ENCODE measurements at regions not wholly inside any gene's neighbourhood (a gene's known extent, or its start where the extent isn't known, plus 50 kb on each side); places are given as distances from the start of the nearest gene placed in this dataset.

GRCh38 chr2:74756356-74756890 lies 77.5 kb upstream of the HK2 start:
- H4K5ac ChIP-seq (ENCODE audit: insufficient read length, low read depth, low read length) = no peak overlapping the region
- H3K27me3 ChIP-seq (replicated peaks in 1 of 4; ENCODE audit: control insufficient read depth in 3 of 4, extremely low read depth in 1 of 4, insufficient read depth in 3 of 4, low read length in 3 of 4) = no peaks in the 10 kb centered on the region
- no peaks in the 10 kb centered on the region for H3K79me1 ChIP-seq (ENCODE audit: low read depth, low read length)
- no peaks in the 10 kb centered on the region for H4K20me1 ChIP-seq (replicated peaks in 1 of 2; ENCODE audit: control insufficient read depth in 1 of 2, insufficient read depth in 2 of 2, low read length in 2 of 2)
- no peak for DNase-seq (ENCODE audit: low read depth in 1 of 2, low spot score in 2 of 2)
- no peak overlapping the region for H4K8ac ChIP-seq (ENCODE audit: extremely low read depth, insufficient read depth, low read length)
- no peak overlapping the region for H3K56ac ChIP-seq (replicated peaks; ENCODE audit: insufficient read length, low read depth, low read length)
- H3K9ac ChIP-seq (replicated peaks in 1 of 4; ENCODE audit: extremely low read depth in 1 of 4, low read depth in 3 of 4, low read length in 3 of 4) = no peak overlapping the region
- no peaks in the 10 kb centered on the region for H3K79me2 ChIP-seq (ENCODE audit: control insufficient read depth in 1 of 2, insufficient read depth in 2 of 2, low read length in 2 of 2)
- H3K27ac ChIP-seq (ENCODE audit: low read depth, low read length) = no peak overlapping the region
- no peak overlapping the region for H2BK20ac ChIP-seq (ENCODE audit: low read length)
- H2BK120ac ChIP-seq (replicated peaks; ENCODE audit: low read depth, low read length) = no peak overlapping the region
- no peak overlapping the region for H2BK12ac ChIP-seq (ENCODE audit: low read depth, low read length)
- no peak overlapping the region for H4K91ac ChIP-seq (replicated peaks; ENCODE audit: insufficient read length, low read length)
- H3K4me2 ChIP-seq (ENCODE audit: insufficient read depth in 1 of 2, low read depth in 2 of 2, low read length in 2 of 2) = no peak overlapping the region
- no peak overlapping the region for H2BK15ac ChIP-seq (ENCODE audit: low read length)
- H2BK5ac ChIP-seq (ENCODE audit: low read depth, low read length) = no peak overlapping the region
- H3K4ac ChIP-seq (replicated peaks; ENCODE audit: insufficient read length, low read depth, low read length) = no peak overlapping the region
- ChIA-PET POLR2A (ENCODE audit: partially characterized antibody) (no interaction called here), CTCF (ENCODE audit: partially characterized antibody) (interaction anchor here (0.6 kb wide), 1 partner anchor 511 kb away, joined by 3 read pairs; no protein-coding TSS in a partner anchor)
- H2AFZ ChIP-seq (ENCODE audit: low read length) = no peak overlapping the region
- H2AK5ac ChIP-seq (ENCODE audit: low read depth, low read length) = no peak overlapping the region
- H3K23ac ChIP-seq (ENCODE audit: insufficient read length) = no peak overlapping the region
- no peaks in the 10 kb centered on the region for H3K36me3 ChIP-seq (ENCODE audit: control insufficient read depth in 2 of 4, insufficient read depth in 4 of 4, low read length in 3 of 4)
- FAIRE-seq = no peak
- no peak overlapping the region for H3K14ac ChIP-seq (ENCODE audit: insufficient read length)
- H3K9me3 ChIP-seq (ENCODE audit: insufficient read depth in 2 of 2, low read depth in 1 of 2, low read length in 1 of 2) = peaks cover 5 to 6% of the 10 kb centered on the region in 2 experiments; a peak in 2 of 4 replicates
- no peaks in the 10 kb centered on the region for H3K4me1 ChIP-seq (replicated peaks in 1 of 4; ENCODE audit: control insufficient read depth in 3 of 4, insufficient read depth in 4 of 4, low read length in 3 of 4)
- no peak overlapping the region for H3K18ac ChIP-seq (ENCODE audit: extremely low read depth, low read length)
- H3K23me2 ChIP-seq (ENCODE audit: low read depth, low read length) = no peaks in the 10 kb centered on the region
- no peak overlapping the region for H3K4me3 ChIP-seq (ENCODE audit: extremely low read depth in 1 of 4, insufficient read depth in 2 of 4, low read depth in 3 of 4, low read length in 4 of 4)
- TF ChIP-seq FOSL1 (IDR thresholded peaks at IDR 0.05; ENCODE audit: insufficient read depth, low read depth, low read length) (no peak), HDAC2 (IDR thresholded peaks at IDR 0.05; ENCODE audit: borderline replicate concordance in 1 of 2, low read depth in 2 of 2, low read length in 2 of 2) (no peak), EGR1 (IDR thresholded peaks at IDR 0.05; ENCODE audit: borderline replicate concordance, low read depth, low read length) (no peak), RBBP5 (IDR thresholded peaks at IDR 0.05; ENCODE audit: borderline replicate concordance, low read depth, low read length) (no peak), GABPA (IDR thresholded peaks at IDR 0.05; ENCODE audit: borderline replicate concordance, insufficient read depth, low read length) (no peak), ASH2L (IDR thresholded peaks at IDR 0.05; ENCODE audit: low read length) (no peak), MAX (IDR thresholded peaks at IDR 0.05) (no peak), CHD1 (IDR thresholded peaks at IDR 0.05; ENCODE audit: low read depth, low read length) (no peak), CBX5 (IDR thresholded peaks at IDR 0.05; ENCODE audit: low read depth, low read length) (no peak), ATF3 (IDR thresholded peaks at IDR 0.05; ENCODE audit: insufficient read depth, low read depth, low read length) (no peak), CREB1 (IDR thresholded peaks at IDR 0.05) (no peak), BACH1 (IDR thresholded peaks at IDR 0.05; ENCODE audit: low read length) (no peak), CHD2 (IDR thresholded peaks at IDR 0.05; ENCODE audit: low read length) (no peak), SIRT6 (IDR thresholded peaks at IDR 0.05; ENCODE audit: low read length) (no peak), HDAC6 (IDR thresholded peaks at IDR 0.05; ENCODE audit: low read depth, low read length) (no peak), SRF (IDR thresholded peaks at IDR 0.05; ENCODE audit: low read depth, low read length) (no peak)

Data from H1 (cell line).